GM21423 (cell line): ENCODE measurements at regions not wholly inside any gene's neighbourhood (a gene's known extent, or its start where the extent isn't known, plus 50 kb on each side); places are given as distances from the start of the nearest gene placed in this dataset.
"Not testable (repeated sequence)": the region's sequence is repeated elsewhere in the genome, so short reads cannot be mapped to it uniquely, and the experiment has no call there.

Experiments used
- ATAC-seq: cut with Tn5 transposase; IDR thresholded peaks from one replicate; pipeline ENCODE4 v1.9.1; 2021; ENCODE audit warnings: mild to moderate bottlenecking, moderate library complexity; ENCODE audit not compliant: unreplicated experiment

DNA sequence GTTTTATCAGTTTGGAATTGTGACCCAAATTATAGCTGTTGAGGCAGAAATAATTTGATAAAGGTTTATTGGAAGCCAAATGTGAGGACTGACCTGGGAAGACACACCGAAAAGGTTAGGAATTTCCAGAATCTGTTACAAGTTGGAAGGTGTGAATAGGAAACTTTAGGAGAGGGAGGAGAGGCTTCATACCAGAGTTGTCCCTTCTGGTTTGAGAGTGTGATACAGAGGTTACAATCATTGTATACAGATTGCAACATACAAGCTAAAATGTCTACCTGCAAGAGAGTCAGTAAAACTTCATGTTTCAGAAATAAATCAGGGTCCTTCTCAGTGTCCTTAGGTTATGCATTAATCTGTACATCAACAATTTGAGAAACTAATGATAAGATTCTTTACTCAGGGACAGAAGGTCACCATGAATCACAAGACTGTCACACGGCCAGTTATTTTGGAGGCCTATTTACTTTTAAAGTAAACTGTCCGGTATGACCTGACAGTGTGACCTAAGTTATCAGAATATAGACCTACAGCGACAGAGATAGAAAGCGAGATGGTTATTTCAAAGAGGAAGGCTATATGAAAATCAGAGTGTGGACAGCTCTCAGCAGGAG, 204.9 kb upstream of the CTNND2 start:
- no peak for ATAC-seq

DNA sequence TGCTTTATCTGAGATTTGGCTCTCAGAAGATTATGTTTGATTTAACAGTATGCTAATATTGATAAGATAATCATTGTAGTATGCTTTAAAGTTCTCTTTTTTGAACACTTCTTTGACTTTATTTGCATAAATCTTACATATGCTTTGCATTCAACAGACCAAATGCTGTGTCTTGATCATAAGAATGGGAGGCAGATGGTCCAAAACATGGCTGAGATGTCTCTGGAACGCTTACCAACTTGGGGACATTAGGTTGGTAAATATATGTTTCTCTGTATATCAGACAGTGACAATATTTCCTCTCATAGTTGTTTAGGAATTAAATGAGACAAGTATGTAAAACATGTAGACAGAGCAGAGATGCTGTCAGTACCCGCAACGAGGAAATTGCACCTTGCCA, 197.9 kb upstream of the CTNND2 start:
- ATAC-seq: no peak

DNA sequence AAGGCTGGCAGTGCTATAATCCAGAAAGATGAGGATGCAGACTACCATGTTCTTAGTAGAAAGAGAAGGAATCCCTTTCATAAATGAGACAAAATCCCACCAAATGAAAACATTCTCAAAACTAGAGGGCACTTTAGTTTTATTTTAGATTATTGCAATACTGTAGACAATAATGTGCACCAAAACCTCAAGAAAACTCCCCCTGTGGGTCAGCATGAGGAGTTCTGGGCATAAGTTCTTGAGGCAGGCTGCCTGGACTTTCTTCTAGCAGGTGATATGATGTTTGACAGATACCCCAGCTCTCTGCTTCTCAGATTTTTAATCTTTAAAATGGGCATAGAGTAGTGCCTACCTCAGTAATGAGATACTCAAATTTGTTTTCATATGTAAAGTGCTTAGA, 196.3 kb upstream of the CTNND2 start:
- ATAC-seq: no peak

- no peak for ATAC-seq
Observed at GRCh38 chr5:12099296-12099695, 195.1 kb upstream of the CTNND2 start.

GRCh38 chr5:12095808-12096281, 191.6 kb upstream of the CTNND2 start:
- ATAC-seq: peak; percentile 83

GRCh38 chr5:12093586-12093985, 189.3 kb upstream of the CTNND2 start:
- ATAC-seq: no peak

DNA sequence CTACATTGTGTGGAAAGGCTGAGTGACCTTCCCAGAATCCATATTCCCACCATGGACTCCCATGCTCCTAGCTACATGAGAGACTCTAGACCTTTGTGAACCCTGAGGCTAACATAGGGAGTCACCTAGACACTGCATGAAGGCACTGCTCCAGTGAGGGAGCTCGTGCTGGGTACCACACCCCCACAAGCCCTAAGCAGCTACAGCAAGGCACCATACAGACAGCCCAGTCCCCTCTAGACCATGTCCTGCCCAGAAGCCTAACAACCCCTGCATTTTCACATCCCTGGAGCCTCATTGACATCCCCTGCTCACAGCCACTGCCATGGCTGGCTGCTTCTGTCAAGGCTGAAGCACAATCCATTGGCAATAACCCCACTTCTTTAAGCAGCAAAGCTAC, 176.5 kb upstream of the CTNND2 start:
- ATAC-seq: no peak

- not testable (repeated sequence) for ATAC-seq
Observed at GRCh38 chr5:12078286-12078685, 174.0 kb upstream of the CTNND2 start.

GRCh38 chr5:12073426-12073825, 169.2 kb upstream of the CTNND2 start:
- no peak for ATAC-seq

- no peak for ATAC-seq
Observed at GRCh38 chr5:12072441-12072840, 168.2 kb upstream of the CTNND2 start.

GRCh38 chr5:12071455-12071854, 167.2 kb upstream of the CTNND2 start:
- no peak for ATAC-seq

DNA sequence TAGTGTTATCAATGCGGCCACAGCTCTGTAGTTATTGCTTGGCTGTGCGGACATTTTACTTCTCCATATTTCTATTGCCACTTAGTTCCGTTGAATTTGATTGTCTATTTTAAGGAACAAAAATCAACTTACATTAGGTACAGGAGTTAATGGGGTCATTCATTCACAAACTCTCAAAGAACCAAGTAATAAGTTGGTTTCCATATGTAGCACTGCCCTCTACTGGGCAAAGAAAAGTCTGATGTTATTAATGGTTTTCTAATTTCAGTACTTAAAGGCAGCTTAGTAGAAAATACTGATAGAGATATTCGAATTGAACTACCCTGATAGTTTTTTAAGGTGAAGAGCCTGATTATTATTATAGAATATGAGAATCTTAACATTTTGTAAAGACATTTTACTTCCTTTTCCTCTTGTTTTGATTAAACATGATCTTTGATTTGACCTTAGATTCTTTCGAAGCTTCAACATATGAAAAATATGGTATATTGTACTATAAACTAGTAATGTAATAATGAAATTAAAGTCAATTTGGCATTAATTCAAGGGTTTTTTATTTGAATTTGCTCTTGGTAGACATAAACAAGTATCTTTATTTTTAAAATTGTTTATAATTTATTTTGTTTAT, 119.5 kb upstream of the CTNND2 start:
- ATAC-seq: no peak

GRCh38 chr5:12022444-12022843, 118.2 kb upstream of the CTNND2 start:
- ATAC-seq: no peak

DNA sequence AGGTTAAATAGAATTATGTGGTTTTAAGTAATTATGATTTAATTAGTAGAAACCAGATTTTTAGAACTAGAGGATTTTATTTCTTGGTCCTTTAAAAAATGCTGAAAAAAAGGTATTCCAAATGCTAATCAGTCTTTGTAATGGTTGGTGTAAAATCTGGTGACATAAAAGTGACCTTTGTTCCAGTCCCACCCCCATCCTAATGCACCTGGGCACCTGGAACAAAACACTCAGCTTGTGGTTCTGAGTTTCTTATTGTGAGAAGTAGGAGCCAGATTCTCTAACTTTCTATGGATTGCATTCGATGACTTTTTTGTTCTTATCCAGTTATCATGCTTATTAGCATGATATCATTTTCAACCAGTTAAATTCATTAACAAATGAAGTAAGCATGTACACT, 115.1 kb upstream of the CTNND2 start:
- no peak for ATAC-seq

DNA sequence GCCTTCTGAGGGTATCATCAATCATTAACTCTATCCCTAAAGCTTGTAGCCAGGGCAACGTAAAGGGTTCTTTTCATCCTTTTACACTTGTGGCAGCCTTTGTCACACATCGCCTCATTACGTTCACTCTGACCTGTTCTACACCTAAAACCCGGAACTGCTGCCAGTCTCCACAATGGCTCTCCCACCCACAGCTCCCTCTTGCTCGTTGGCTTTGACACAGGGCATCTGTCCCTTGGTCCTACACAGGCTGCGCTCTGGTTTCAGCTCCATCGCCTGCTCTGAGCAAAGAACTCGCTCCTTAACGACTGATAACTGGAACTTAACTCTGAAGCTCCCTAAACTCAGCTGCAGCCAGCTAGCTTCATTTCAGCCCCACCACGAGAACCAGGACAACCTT, 112.8 kb upstream of the CTNND2 start:
- no peak for ATAC-seq

DNA sequence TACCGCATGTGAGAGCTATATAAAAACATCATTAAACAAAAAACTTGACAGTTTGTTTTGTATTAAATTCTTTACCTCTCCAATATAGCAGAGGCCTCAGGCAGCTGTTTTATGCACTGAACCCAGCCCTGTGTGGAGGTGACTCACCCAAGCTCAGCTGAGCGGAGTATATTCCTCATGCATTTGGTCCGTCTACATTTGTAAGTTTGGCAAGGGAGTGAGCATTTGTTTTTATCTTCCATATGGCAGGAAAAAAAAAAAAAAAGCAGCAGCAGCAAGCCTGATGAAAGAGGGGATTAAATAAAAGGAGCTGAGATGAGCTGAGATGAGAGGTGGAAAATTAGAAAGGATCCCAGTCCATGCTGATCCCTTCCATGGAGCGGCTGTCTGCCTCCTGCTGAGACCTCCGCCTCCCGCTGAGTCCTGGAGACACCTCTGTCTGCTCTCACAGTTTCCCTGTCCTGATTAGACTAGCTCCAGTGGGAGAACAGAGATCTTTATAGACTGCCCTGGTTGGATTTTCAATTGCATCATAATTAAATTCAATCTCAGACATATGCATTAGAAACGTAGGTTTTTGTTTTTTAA, 112.0 kb upstream of the CTNND2 start:
- no peak for ATAC-seq

- ATAC-seq: no peak
Observed at GRCh38 chr5:12013351-12013750, 109.1 kb upstream of the CTNND2 start.

- no peak for ATAC-seq
Observed at GRCh38 chr5:12003680-12004079, 99.4 kb upstream of the CTNND2 start.

- no peak for ATAC-seq
Observed at GRCh38 chr5:11998397-11998796, 94.2 kb upstream of the CTNND2 start.

- no peak for ATAC-seq
Observed at GRCh38 chr5:11997942-11998341, 93.7 kb upstream of the CTNND2 start.

GRCh38 chr5:11992518-11992917, 88.3 kb upstream of the CTNND2 start:
- ATAC-seq: no peak

DNA sequence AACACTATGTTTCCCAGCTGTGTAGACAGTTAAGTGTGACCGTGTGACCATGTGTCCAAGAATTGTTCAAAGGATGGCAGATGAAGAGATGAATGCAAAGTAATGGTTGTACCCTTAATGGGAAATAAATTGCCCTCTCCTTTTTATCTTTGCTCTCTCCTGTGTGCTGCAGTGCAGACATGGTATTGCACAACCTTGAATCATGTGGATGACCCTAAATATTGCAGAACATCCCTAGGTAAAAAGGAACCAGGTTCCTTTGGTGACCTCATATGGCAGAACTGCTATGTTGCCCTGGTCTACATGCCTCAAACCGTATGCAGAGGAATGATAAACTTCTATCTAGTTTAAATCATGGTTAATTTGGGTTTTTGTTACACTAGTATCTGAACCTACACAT, 81.7 kb upstream of the CTNND2 start:
- no peak for ATAC-seq

- ATAC-seq: no peak
Observed at GRCh38 chr5:11984196-11984595, 80.0 kb upstream of the CTNND2 start.
